KBM-7 (cell line): ENCODE measurements at regions not wholly inside any gene's neighbourhood (a gene's known extent, or its start where the extent isn't known, plus 50 kb on each side); places are given as distances from the start of the nearest gene placed in this dataset.
A peak's percentile ranks its signal among the peaks of the same experiment; 100 is the strongest.
"Not testable (repeated sequence)": the region's sequence is repeated elsewhere in the genome, so short reads cannot be mapped to it uniquely, and the experiment has no call there.

Experiments used
- DNase-seq: peaks from one replicate; pipeline ENCODE4 v3.0.0-alpha.2; 2015
- in situ Hi-C: fragments of 300-500 bp; cut with MboI; formaldehyde crosslinking; loops from 2 replicates; pipeline ENCODE4 v1.14.3; 2020; ENCODE audit warnings: low sequenced_read_pairs, low pct_unique_long_range_greater_than_20kb, mixed read lengths

DNA sequence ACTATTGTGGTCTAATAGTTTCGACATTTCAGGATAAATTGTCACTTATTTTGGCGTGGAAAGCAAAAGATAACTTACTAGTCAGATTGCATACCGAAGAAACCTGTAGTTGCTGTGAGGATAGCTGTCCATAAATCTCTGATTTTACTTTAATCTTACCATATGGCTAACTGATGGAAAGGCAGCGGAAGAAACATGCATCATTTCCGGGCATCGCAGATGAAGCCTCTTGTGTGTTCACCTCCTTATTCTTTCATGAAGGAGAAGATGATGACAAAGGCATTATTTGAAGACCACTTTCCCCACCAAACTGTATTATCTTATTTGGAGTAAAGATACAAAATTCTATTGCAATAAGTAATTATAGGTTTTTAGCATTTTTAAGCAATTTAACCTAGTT, 763.6 kb upstream of the SLITRK6 start:
- in situ Hi-C loops = no loop called here

DNA sequence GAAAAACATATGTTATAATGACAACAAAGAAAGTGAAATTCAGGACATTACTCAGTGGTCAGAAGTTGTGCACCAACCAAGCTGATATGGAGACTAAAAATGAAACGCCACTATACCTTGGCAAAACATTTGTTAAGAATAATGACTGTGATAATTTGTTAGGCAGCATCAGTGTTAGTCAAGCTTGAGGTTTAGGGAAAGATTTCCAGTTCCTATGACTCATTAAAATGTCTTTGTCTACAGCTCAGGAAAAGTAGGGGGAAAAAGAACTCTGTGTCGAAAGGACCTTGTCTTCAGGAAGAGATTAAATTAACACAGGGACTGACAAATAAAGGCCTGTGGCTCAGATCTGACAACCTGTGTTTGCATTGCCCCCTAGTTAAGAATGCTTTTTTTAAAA, 764.1 kb upstream of the SLITRK6 start:
- no peak for DNase-seq
- in situ Hi-C loops = no loop called here

More for the DNA sequence above, 763.6 kb upstream of the SLITRK6 start:
- DNase-seq = no peak

DNA sequence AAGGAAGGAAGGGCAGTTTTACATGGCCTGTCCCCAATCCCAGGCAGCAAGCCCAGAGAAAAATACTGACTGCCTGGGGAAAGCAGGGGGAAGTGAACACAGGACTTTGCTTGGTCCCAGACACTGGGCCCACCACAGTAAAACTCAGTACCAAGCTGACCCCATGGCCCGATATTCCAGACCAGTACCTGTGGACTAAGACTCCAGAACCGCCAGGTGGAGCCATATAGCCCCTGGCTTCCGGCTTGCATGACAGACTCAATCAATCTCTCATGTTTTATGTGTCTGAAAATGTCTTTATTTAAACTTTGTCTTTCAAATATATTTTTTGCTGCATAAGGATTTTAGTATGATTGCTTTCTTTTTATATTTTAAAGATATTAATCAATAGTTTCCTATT, 767.9 kb upstream of the SLITRK6 start:
- DNase-seq = no peak
- in situ Hi-C loops = no loop called here

- DNase-seq = no peak
- in situ Hi-C loops = no loop called here
Observed at GRCh38 chr13:86569119-86569518, 769.9 kb upstream of the SLITRK6 start.

- in situ Hi-C loops = no loop called here
- no peak for DNase-seq
Observed at GRCh38 chr13:86569974-86570373, 770.8 kb upstream of the SLITRK6 start.

GRCh38 chr13:86572115-86572514, 772.9 kb upstream of the SLITRK6 start:
- DNase-seq = peak; percentile 72
- in situ Hi-C loops = no loop called here

GRCh38 chr13:86579662-86580061, 780.4 kb upstream of the SLITRK6 start:
- DNase-seq = no peak

GRCh38 chr13:86581706-86582105, 782.5 kb upstream of the SLITRK6 start:
- in situ Hi-C loops = no loop called here
- no peak for DNase-seq

More at GRCh38 chr13:86579662-86580061, 780.4 kb upstream of the SLITRK6 start:
- in situ Hi-C loops = no loop called here

GRCh38 chr13:86584301-86584700, 785.1 kb upstream of the SLITRK6 start:
- in situ Hi-C loops = no loop called here
- DNase-seq = no peak

DNA sequence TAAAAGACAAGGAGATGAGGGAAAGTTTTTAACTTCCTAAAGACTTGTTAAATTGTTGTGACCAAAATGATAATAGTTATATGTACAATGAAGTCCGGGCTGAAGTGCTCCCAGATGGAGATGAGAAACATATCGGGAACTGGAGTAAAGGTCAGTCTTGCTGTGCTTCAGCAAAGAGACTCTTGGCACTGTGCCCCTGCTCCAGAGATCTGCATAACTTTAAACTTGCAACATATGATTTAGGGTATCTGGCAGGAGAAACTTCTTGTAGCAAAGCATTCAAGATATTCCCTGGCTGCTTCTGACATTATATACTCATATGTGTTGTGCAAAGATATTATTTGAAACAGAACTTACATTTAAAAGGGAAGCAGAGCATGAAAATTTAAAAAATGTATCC, 786.6 kb upstream of the SLITRK6 start:
- DNase-seq = no peak
- in situ Hi-C loops = no loop called here

DNA sequence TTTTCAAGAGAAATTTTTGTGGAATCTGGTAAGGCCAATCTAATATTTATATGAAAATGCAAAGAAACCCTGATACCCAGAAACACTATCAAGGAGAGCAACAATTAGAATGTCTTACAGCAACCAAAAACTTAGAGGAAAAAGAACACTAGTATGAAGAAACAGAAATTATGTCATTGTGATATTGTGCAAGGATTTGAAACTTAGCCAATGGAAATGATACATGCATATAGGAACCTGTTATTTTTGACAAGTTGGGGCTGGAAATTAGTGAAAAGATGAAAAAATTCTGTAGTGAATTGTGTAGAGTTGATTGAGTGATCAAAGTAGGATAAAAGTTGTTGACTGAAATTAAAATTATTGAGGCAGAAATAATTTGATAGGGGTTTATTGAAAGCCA, 792.6 kb upstream of the SLITRK6 start:
- no peak for DNase-seq
- in situ Hi-C loops = no loop called here

DNA sequence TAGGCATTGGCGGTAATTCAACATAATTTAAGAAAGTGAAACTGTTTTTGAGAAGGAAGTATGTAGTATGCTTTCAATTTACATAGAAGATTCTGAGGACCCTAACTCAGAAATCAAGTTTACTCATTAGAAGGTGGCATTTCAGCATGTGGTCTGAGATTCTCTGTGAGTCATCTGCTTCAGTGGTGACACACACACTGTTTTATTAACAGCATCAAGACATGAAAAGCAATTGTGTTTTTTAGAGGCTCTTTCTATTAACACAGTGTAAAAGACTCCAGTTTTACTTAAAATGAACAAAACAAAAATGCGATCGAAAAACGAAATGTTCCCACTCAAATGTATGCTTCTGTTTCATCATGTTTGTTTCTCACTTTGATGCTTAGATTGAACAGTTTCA, 802.1 kb upstream of the SLITRK6 start:
- no peak for DNase-seq
- in situ Hi-C loops = no loop called here

GRCh38 chr13:86606264-86606663, 807.0 kb upstream of the SLITRK6 start:
- in situ Hi-C loops = no loop called here
- DNase-seq = no peak

DNA sequence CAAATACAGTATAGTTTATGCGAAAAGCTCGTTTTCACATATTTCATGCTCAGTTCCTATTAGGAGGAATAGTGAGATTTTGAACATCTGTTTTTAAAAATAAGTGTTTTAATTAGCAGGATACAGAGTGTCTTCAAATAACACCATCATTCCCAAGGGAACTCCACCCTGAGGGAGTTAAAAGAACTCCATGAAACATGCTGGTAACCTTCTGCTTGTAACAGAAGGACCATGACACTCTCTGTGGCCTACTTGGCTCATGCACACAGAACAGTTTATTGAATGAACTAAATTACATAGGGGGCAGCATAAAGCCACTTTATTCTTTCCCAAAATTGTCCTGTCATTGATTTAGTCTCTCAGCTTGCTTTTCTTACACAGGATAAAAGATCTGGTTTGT, 809.5 kb upstream of the SLITRK6 start:
- peak; percentile 6 for DNase-seq
- in situ Hi-C loops = no loop called here

- no peak for DNase-seq
- in situ Hi-C loops = no loop called here
Observed at GRCh38 chr13:86633346-86633745, 834.1 kb upstream of the SLITRK6 start.

DNA sequence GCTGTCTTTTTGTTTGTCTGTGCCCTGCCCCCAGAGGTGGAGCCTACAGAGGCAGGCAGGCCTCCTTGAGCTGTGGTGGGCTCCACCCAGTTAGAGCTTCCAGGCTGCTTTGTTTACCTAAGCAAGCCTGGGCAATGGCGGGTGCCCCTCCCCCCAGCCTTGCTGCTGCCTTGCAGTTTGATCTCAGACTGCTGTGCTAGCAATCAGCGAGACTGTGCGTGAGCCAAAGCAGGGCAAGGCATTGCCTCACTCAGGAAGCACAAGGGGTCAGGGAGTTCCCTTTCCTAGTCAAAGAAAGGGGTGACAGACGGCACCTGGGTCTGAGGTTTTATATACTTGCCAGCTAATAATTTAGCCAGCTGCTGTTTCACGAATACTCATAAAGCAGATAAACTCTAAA, 852.0 kb upstream of the SLITRK6 start:
- in situ Hi-C loops = not testable (repeated sequence)
- peak; percentile 4 for DNase-seq

GRCh38 chr13:86653009-86653408, 853.8 kb upstream of the SLITRK6 start:
- DNase-seq = no peak
- in situ Hi-C loops = no loop called here

- in situ Hi-C loops = no loop called here
- no peak for DNase-seq
Observed at GRCh38 chr13:86655561-86655960, 856.3 kb upstream of the SLITRK6 start.

DNA sequence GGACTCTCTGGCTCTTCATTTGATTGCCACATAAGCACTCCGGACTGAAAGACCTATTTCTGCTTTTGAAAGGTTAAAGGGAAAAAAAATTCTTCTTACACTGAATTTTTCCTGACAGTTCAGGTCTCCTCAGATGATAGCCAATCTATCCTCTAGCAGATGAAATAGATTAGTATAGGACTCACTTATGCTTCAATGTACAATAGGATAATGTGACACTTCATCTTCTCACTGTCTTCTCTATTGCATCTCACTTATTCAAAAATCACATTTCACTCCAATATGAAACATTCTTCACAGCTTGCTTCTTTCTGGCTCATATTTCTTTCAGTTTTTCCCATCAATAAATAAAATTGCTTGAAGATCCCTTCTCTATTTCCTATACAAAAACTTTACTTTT, 860.9 kb upstream of the SLITRK6 start:
- DNase-seq = no peak
- in situ Hi-C loops = no loop called here

- no peak for DNase-seq
- in situ Hi-C loops = no loop called here
Observed at GRCh38 chr13:86665842-86666241, 866.6 kb upstream of the SLITRK6 start.

- in situ Hi-C loops = no loop called here
- no peak for DNase-seq
Observed at GRCh38 chr13:86673931-86674431, 874.8 kb upstream of the SLITRK6 start.

DNA sequence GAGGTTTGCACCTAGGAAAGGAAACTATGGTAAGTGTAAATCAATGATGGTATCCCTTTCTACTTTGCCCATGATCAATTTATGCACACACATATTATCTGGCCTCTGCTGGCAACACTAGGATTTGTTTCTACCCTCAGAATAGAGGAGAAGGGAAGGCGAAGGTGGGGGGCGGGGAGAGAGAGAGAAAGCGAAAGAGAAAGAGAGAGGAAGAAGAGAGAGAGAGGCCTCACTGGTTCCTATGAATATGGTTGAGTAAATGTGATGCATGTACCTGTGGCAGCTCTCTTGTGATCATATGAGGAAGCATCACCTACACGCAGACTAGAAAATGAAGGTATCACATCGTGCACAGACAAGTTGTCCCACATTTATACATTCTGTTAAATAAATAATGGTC, 882.0 kb upstream of the SLITRK6 start:
- in situ Hi-C loops = no loop called here

More for the DNA sequence above, 882.0 kb upstream of the SLITRK6 start:
- DNase-seq = no peak
